HepG2 (cell line): ENCODE measurements at regions not wholly inside any gene's neighbourhood (a gene's known extent, or its start where the extent isn't known, plus 50 kb on each side); places are given as distances from the start of the nearest gene placed in this dataset.

Source experiments
- ATF1 ChIP-seq: IDR thresholded peaks from 2 replicates; pipeline ENCODE4 v1.6.1; 2016; ENCODE audit warnings: mild to moderate bottlenecking, control low read depth
- GATAD2A ChIP-seq: IDR thresholded peaks from 2 replicates; pipeline ENCODE4 v1.6.1; 2016
- KLF13 ChIP-seq: sonication (generic); formaldehyde crosslinking; IDR thresholded peaks from 2 replicates; pipeline ENCODE4 v1.4.0; 2020; ENCODE audit warnings: mild to moderate bottlenecking, missing genetic modification reagents
- KLF16 ChIP-seq, 2 experiments: sonication (generic) in 1 of 2; formaldehyde crosslinking in 1 of 2; IDR thresholded peaks; 2 replicates each; pipeline versions ENCODE4 v1.6.1 to v1.8.0; 2016 to 2023; ENCODE audit warnings: missing genetic modification reagents in 2 of 2, missing compliant biosample characterization in 1 of 2
- NAIF1 ChIP-seq: sonication (generic); formaldehyde crosslinking; IDR thresholded peaks from 2 replicates; pipeline ENCODE4 v1.5.0; 2020; ENCODE audit warnings: mild to moderate bottlenecking, missing genetic modification reagents, borderline replicate concordance
- NBN ChIP-seq: fragments of 450-650 bp; conservative IDR thresholded peaks from 2 replicates; pipeline ENCODE4 v1.6.1; 2017
- NFE2L1 ChIP-seq: sonication (generic); formaldehyde crosslinking; IDR thresholded peaks from 2 replicates; pipeline ENCODE4 v1.4.0; 2020; ENCODE audit warnings: missing genetic modification reagents, mild to moderate bottlenecking, borderline replicate concordance
- NFYB ChIP-seq: sonication (generic); formaldehyde crosslinking; IDR thresholded peaks from 2 replicates; pipeline ENCODE4 v1.4.0; 2020; ENCODE audit warnings: missing genetic modification reagents
- RXRB ChIP-seq: IDR thresholded peaks from 2 replicates; pipeline ENCODE4 v1.6.1; 2016; ENCODE audit warnings: borderline replicate concordance, missing genetic modification reagents, missing compliant biosample characterization
- STAT5B ChIP-seq: sonication (generic); formaldehyde crosslinking; IDR thresholded peaks from 2 replicates; pipeline ENCODE4 v1.4.0; 2020; ENCODE audit warnings: missing genetic modification reagents
- ZNF263 ChIP-seq: sonication (generic); formaldehyde crosslinking; IDR thresholded peaks from 2 replicates; pipeline ENCODE4 v1.4.0; 2020; ENCODE audit warnings: missing genetic modification reagents
- ZNF484 ChIP-seq: sonication (generic); formaldehyde crosslinking; IDR thresholded peaks from 2 replicates; pipeline ENCODE4 v1.5.1; 2020; ENCODE audit warnings: mild to moderate bottlenecking, low read depth, missing genetic modification reagents, borderline replicate concordance
- ZNF672 ChIP-seq: sonication (generic); formaldehyde crosslinking; IDR thresholded peaks from 2 replicates; pipeline ENCODE4 v1.8.1; 2022; ENCODE audit warnings: missing genetic modification reagents
- TF ChIP-seq, protein P1 (sequence below): sonication (generic); formaldehyde crosslinking; IDR thresholded peaks from 2 replicates; pipeline ENCODE4 v1.4.0; 2020; ENCODE audit warnings: missing genetic modification reagents, mild to moderate bottlenecking, borderline replicate concordance
- TF ChIP-seq, protein P2 (sequence below): sonication (generic); formaldehyde crosslinking; IDR thresholded peaks from 2 replicates; pipeline ENCODE4 v1.5.0; 2020; ENCODE audit warnings: mild to moderate bottlenecking, missing genetic modification reagents
- TF ChIP-seq, protein P3 (sequence below): sonication (generic); formaldehyde crosslinking; IDR thresholded peaks from 2 replicates; pipeline ENCODE4 v1.9.0; 2021; ENCODE audit warnings: mild to moderate bottlenecking, missing genetic modification reagents

DNA sequence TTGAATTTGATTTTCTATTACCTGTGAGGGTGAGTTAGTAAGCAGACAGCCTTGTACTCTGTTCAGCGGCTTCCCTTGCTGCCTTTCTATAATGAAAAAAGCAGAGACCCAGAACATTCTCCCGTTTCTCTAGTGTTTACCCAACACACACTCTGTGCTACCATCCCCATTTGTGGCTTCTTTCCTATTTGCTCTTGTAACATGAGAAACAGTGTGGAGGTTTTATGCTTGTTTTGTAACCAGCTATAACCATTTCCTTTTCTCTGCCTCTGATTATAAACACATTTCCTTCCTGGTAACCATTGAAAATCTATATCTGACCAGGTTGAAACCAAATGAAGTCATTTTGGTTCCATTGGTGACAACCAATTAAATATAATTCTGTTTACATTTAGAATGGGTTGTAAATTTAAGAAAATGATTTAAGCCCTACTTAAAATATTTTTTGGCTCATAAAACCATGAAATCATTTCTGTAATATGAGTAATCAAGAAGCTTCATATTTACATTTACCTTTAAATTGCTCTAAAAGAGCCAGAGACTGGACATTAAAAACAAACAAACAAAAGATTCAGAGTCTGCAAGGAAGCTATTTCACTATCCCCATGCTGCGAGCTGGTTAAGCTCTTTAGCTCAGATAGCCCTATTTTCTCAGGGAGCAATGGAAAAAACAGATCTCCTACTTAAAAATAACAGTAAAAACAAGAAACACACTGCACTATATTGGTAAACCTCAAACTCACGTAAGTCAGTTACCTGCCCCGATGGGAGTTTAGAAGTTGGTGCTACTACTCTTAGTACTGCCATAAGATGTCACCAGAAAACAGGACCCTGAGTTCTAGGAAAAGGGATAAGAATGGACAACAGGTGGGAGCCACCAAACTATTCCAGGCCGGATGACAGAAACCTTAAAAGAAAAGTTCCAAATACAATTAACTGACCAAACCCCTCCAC lies 206.5 kb upstream of the EEA1 start (continued):
- TF ChIP-seq, protein P1, sequence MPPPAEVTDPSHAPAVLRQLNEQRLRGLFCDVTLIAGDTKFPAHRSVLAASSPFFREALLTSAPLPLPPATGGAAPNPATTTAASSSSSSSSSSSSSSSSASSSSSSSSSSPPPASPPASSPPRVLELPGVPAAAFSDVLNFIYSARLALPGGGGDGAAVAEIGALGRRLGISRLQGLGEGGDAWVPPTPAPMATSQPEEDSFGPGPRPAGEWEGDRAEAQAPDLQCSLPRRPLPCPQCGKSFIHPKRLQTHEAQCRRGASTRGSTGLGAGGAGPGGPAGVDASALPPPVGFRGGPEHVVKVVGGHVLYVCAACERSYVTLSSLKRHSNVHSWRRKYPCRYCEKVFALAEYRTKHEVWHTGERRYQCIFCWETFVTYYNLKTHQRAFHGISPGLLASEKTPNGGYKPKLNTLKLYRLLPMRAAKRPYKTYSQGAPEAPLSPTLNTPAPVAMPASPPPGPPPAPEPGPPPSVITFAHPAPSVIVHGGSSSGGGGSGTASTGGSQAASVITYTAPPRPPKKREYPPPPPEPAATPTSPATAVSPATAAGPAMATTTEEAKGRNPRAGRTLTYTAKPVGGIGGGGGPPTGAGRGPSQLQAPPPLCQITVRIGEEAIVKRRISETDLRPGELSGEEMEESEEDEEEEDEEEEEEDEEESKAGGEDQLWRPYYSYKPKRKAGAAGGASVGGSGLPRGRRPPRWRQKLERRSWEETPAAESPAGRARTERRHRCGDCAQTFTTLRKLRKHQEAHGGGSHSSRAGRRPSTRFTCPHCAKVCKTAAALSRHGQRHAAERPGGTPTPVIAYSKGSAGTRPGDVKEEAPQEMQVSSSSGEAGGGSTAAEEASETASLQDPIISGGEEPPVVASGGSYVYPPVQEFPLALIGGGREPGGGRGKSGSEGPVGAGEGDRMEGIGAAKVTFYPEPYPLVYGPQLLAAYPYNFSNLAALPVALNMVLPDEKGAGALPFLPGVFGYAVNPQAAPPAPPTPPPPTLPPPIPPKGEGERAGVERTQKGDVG (CRISPR knock-in tag) = no peak
- TF ChIP-seq ATF1 (no peak), ZNF484 (CRISPR knock-in tag) (no peak), NFYB (CRISPR knock-in tag) (no peak), KLF13 (CRISPR knock-in tag) (no peak), STAT5B (CRISPR knock-in tag) (no peak), NFE2L1 (no peak), ZNF672 (no peak), NBN (no peak), RXRB (peak; percentile 53), NAIF1 (no peak), KLF16 (CRISPR knock-in tag; IDR thresholded peaks at IDR 0.05) (no peak), GATAD2A (CRISPR knock-in tag) (peak; percentile 67; the same call in 1 of the 2 replicates), ZNF263 (CRISPR knock-in tag) (no peak)
- TF ChIP-seq, protein P2, sequence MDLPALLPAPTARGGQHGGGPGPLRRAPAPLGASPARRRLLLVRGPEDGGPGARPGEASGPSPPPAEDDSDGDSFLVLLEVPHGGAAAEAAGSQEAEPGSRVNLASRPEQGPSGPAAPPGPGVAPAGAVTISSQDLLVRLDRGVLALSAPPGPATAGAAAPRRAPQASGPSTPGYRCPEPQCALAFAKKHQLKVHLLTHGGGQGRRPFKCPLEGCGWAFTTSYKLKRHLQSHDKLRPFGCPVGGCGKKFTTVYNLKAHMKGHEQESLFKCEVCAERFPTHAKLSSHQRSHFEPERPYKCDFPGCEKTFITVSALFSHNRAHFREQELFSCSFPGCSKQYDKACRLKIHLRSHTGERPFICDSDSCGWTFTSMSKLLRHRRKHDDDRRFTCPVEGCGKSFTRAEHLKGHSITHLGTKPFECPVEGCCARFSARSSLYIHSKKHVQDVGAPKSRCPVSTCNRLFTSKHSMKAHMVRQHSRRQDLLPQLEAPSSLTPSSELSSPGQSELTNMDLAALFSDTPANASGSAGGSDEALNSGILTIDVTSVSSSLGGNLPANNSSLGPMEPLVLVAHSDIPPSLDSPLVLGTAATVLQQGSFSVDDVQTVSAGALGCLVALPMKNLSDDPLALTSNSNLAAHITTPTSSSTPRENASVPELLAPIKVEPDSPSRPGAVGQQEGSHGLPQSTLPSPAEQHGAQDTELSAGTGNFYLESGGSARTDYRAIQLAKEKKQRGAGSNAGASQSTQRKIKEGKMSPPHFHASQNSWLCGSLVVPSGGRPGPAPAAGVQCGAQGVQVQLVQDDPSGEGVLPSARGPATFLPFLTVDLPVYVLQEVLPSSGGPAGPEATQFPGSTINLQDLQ (CRISPR knock-in tag) = no peak
- TF ChIP-seq, protein P3, sequence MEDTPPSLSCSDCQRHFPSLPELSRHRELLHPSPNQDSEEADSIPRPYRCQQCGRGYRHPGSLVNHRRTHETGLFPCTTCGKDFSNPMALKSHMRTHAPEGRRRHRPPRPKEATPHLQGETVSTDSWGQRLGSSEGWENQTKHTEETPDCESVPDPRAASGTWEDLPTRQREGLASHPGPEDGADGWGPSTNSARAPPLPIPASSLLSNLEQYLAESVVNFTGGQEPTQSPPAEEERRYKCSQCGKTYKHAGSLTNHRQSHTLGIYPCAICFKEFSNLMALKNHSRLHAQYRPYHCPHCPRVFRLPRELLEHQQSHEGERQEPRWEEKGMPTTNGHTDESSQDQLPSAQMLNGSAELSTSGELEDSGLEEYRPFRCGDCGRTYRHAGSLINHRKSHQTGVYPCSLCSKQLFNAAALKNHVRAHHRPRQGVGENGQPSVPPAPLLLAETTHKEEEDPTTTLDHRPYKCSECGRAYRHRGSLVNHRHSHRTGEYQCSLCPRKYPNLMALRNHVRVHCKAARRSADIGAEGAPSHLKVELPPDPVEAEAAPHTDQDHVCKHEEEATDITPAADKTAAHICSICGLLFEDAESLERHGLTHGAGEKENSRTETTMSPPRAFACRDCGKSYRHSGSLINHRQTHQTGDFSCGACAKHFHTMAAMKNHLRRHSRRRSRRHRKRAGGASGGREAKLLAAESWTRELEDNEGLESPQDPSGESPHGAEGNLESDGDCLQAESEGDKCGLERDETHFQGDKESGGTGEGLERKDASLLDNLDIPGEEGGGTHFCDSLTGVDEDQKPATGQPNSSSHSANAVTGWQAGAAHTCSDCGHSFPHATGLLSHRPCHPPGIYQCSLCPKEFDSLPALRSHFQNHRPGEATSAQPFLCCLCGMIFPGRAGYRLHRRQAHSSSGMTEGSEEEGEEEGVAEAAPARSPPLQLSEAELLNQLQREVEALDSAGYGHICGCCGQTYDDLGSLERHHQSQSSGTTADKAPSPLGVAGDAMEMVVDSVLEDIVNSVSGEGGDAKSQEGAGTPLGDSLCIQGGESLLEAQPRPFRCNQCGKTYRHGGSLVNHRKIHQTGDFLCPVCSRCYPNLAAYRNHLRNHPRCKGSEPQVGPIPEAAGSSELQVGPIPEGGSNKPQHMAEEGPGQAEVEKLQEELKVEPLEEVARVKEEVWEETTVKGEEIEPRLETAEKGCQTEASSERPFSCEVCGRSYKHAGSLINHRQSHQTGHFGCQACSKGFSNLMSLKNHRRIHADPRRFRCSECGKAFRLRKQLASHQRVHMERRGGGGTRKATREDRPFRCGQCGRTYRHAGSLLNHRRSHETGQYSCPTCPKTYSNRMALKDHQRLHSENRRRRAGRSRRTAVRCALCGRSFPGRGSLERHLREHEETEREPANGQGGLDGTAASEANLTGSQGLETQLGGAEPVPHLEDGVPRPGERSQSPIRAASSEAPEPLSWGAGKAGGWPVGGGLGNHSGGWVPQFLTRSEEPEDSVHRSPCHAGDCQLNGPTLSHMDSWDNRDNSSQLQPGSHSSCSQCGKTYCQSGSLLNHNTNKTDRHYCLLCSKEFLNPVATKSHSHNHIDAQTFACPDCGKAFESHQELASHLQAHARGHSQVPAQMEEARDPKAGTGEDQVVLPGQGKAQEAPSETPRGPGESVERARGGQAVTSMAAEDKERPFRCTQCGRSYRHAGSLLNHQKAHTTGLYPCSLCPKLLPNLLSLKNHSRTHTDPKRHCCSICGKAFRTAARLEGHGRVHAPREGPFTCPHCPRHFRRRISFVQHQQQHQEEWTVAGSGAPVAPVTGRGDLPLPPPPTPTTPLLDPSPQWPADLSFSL (CRISPR knock-in tag) = no peak; the same call in 1 of the 2 replicates
